Daoy (cell line): ENCODE measurements at regions not wholly inside any gene's neighbourhood (a gene's known extent, or its start where the extent isn't known, plus 50 kb on each side); places are given as distances from the start of the nearest gene placed in this dataset.
"Not testable (repeated sequence)": the region's sequence is repeated elsewhere in the genome, so short reads cannot be mapped to it uniquely, and the experiment has no call there.

ENCODE experiments used
- DNase-seq: peaks from one replicate; pipeline ENCODE4 v3.0.0-alpha.2; 2015; ENCODE audit warnings: low read depth

DNA sequence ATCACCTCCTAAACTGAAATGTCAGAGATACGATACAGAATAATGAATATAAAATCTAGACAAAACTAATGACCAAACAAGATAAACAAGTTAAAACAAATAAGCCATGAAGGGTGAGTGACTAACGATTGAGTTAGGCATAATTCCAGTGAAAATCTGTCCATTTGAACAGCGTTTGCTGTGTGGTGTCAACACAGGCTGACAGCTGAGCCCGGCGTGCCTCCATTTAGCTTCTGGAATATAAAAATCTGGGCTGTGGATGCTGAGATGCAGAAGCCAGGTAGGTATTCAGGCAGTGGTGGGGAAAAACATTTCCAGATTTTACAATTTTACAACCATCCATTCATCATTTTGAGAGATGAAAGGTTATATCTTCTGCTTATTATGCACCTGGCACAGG lies 2041.4 kb upstream of the CELF4 start:
- DNase-seq, result no peak

DNA sequence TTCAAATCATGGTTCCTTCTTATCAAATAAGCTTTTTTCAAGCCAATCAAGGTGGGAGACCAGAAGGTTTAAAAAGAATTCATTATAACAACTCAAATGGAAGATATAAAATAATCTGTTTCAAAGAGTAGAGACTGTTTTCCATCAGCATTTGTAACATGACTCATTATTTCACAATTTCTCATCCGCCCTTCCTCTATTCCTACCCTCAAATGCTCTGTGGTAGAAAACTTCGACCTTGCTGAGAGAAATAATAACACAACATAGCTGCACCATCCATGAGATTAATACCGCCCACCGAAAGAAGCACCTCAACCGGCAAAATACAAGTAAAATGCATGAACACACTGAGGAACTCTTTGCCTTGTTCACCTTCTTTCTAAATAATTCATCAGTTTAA lies 2039.2 kb upstream of the CELF4 start:
- no peak for DNase-seq

DNA sequence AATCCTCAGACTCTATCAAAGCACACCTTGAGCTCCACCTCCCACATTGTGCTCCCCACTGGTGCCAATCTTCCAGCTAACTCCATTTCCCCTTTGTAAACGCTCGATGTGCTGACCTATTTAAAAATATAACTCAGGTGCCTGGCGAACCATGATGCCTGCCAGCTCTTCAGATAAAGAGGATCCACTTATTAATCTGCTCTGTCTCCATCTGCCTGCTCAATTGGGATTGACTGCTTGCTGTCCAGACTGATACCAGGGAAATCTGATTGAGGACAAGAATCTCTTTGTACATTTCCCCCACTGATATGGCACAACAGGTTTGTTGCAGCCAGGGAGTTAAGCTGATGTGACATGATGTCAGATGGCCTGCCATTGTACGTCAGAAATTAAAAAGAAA lies 2036.5 kb upstream of the CELF4 start:
- DNase-seq, result no peak

DNA sequence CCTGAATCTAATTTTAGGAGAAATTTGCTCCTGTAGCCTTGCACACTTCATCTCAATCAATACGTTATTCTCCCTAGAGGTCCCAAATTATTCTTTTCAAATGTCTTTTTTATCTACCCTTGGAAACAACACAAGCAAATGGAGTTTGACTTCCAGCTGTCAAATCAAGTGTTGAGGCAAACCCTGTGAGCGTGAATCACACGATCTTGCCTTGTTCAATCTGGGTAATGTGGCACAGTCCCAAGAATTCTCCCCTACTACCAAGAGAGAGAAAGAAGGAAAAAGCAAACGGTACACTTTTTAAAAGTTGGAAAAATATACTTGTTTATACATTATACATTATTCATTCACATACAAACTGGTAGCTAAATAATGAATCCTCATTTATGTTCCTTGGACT lies 2035.3 kb upstream of the CELF4 start:
- no peak for DNase-seq

DNA sequence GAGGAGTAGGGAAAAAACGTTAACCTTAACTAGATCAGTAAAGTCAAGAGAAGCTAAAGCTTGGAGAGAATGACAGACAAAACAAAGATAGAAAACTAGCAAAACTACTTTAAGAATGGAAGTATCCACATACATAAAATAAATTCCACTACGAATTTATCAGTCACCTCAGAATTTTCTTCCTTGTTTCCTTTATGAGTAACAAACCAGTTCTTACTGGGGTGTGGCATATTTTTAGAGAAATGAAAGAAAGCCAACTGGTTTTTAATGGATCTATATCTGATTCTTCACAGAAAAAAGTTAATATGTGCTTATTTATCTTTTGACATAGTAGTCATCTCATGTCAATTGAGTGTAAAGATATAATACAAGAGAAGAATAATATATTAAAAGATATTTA lies 2033.7 kb upstream of the CELF4 start:
- DNase-seq, result no peak

DNA sequence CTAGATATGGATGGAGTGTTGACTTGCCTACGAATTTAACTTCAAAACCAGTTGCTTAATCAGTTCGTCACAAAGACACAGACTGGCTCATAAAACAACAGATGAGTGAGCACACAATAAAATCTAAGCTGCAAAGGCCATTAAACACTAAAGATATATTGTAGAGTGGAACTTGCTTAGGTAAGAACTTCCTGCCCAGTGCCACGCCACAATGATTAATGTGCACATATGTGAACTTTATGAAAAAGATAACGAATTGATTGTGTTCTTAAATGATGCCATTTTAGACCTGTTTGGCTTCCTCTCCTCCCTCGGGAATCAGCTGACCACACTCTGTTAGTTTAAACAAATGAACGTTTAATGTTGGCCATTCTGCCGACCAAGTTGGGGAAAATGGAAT lies 2031.3 kb upstream of the CELF4 start:
- DNase-seq, result no peak

DNA sequence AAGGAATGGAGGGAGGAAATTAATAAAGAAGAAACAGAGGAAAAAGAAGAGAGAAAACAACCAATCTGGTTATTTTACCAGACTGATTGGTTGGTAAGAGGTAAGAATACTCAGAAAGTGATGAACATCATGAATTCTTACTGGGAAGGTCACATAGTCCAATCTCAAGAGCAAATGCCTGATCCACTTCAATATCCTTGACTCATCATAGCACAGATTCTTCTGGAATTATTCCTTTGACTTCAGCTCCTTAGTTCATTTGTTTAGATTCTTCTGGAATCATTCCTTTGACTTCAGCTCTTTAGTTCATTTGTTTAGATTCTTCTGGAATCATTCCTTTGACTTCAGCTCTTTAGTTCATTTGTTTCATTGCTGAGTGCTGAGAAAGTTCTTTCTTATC lies 2030.6 kb upstream of the CELF4 start:
- no peak for DNase-seq

DNA sequence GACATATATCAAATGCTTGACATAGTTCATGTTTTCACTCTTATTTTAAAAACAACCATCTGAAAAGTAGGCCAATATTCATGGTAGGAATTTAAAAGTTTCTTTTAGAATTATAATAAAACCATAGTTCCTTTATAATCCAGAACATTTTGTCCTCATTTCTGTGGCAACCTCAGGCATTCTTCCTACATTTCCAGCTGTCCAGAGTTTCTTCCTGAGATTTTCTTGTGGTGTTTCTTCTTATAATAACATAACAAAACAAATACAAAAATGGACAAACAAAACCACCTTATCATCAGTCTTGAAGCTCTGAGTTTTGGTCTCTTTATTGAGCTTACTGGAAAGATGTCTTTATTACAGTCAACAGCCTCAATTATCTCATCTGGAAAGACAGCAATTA lies 2028.6 kb upstream of the CELF4 start:
- DNase-seq, result no peak

DNA sequence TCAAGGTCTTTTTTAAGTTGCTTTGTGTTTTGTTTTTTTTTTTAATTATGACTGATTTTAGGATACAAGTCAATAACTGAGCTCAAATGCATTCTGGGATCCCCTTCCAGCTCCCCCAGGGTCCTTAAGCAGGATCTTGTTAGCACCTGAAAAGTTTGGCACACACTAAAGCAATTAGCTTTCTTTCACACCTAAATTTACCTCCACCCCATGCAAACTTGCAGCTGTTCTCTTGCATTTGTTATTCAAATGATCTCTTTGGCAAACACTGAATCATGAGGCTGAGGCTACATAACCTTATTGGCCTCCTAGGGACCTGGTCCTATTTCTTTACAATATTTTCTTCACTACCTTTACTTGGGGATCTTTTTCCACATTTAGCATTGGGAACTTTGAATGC lies 2026.1 kb upstream of the CELF4 start:
- no peak for DNase-seq

DNA sequence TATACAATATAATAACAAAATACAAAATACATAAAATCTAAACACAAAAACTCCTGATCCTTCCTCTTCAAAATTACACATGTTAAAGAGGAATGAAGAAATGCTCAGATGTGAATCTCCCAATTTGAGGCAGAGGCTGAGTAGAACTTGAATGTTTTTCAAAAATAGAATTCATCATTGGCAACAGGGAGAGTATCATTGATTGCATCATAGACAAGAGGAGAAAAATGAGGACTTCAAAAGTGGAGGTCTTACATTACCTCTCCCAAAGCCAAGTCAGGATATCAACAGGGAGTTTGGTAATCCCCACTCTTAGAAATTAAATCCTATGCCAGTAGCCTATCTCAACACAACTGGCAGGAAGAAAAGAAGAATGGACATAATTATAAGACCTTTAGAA lies 2023.9 kb upstream of the CELF4 start:
- no peak for DNase-seq

DNA sequence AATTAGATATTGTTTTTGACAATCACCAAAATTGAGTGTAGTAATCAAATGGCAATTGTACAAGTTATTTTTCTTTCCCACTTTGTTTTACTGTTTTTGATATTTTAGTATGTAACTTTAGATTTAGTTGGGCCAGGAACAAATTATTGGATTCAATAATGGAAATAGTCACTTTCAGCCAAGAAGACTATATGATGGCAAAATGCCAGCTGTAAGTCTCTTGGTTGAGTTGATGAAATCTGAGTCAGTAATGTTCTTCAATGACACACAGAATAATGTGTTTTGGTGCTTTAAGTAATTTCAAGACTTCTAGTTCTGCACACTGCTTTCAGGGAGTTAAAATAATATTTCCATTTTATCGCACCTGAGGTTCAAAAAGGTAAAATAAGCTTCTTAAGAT lies 2022.0 kb upstream of the CELF4 start:
- no peak for DNase-seq

DNA sequence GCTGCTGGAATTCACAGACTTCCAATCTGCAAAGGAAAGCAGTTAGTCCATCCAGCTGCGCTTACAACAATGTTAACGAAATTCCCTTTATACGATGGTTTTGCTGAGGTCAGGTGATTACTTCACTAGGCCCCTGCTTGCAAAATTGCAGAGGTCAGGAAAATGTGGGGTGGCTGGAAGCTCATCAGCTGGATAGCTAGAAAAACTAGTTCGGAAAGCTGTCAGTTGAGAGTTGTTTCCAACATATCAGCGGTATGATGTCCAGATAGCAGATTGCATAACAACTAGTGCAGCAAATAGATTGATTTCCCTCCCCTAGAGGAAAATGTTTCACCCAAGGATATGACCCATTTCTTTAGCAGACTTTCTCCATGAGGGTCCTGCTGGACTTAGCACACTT lies 2021.1 kb upstream of the CELF4 start:
- no peak for DNase-seq

DNA sequence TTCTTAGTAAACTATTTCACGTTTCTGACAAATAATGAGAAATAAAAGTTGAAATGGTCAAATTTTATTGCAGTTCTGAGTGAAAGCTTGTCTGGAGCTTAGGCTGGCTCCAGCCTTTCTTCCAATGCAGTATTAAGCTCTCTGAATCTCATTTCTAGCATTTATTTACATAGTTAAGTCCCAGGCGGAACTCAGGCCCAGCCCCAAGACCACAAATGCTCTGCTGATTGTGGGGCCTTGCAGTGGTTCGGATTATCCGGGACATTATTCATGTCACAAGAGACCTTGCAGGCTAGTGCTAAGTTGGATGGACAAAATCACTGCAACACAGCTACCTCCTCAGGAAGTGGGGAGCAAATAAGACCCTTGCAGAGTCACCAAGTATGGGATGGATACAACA lies 2009.3 kb upstream of the CELF4 start:
- DNase-seq, result no peak

DNA sequence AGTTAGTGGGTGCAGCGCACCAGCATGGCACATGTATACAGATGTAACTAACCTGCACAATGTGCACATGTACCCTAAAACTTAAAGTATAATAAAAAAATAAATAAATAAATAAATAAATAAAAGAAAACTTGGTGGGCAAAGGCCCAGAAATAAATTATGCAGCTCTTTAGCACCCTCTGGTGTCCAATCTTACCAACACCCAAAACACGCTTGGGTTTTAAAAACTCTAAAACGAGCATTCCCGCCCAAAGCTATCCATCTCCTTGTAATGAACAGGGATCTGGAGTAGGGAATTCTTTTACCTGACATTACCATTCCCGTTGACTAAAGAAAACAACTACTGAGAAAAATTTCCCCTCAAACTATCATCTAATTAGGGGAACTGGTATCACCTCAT lies 2005.9 kb upstream of the CELF4 start:
- no peak for DNase-seq

DNA sequence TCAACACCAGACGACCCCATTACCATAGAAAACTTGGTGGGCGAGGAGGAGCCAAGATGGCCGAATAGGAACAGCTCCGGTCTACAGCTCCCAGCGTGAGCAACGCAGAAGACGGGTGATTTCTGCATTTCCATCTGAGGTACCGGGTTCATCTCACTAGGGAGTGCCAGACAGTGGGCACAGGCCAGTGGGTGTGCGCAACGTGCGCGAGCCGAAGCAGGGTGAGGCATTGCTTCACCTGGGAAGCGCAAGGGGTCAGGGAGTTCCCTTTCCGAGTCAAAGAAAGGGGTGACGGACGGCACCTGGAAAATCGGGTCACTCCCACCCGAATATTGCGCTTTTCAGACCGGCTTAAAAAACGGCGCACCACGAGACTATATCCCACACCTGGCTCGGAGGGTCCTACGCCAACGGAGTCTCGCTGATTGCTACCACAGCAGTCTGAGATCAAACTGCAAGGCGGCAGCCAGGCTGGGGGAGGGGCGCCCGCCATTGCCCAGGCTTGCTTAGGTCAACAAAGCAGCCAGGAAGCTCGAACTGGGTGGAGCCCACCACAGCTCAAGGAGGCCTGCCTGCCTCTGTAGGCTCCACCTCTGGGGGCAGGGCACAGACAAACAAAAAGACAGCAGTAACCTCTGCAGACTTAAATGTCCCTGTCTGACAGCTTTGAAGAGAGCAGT lies 2000.1 kb upstream of the CELF4 start:
- not testable (repeated sequence) for DNase-seq

DNA sequence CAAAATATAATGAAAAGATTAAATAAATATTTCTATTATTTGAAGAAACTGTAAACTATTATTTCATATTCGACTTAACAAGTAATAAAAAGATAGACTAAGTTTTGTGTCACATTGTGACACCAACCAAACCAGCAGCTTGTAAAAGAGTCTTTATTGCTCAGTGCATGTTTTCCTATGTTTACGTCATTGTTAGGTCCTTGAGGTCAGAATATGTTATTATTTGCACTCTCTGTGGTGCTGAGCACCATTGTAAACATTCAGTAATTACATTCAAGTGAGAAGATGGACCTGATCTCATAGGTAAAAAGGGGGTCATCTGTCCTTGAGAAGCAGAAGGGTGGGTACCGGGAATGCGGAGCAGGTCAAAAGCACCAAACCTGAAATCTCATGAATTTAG lies 1999.1 kb upstream of the CELF4 start:
- no peak for DNase-seq

DNA sequence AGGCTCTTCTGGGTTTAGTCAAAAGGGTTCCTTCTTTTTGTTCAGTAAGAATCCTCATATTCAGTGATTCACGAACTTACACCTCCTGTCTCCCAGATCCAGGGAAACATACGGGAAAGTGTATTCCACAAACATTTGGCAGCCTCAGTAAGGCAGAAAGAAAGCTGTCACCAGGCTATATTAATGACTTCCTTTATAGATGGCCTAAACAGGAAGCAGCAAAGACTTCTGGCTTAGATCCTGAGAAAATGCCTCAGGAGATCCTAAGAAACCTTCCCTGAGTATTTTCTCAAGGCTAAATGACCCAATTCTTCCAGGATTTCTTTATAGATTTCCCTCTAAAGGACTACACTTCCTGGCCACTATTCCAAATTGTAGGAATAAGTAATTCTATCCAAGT lies 1995.5 kb upstream of the CELF4 start:
- DNase-seq, result no peak

DNA sequence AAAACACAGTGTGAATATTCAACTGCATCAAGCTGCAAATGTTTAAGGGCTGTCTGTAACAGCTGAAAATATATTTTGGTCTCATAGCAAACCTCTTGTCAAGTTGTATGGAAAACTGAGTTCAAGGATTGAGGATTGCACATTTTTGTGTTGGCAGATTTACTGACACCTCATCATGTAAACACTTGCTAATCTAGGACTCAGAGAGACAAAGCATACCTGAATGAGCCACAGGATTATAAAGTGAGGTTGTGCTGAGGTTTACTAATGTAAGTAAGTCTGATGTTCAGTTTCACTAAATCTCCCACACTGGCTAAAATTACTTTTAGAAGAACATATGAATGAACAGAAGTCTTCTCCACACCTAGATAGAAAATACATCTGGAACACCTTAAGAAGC lies 1993.1 kb upstream of the CELF4 start:
- DNase-seq, result no peak

DNA sequence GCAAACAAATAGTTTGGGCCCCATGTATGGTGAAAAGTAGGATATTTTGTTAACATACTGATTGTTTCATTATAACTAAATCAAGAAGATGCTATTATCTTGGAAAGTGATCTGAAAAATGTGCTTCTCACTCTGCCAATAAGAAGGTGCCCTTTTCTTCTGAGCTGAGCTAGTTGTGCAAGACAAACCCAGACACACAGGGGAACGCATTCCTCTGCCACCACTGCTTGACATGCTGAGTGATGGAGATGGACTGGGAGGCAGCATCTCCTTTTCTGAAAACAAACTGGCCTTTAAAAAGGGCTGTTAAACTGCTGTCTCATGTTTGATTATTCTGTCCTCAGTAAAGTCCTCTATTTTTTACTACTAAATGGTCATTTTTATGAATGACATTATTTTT lies 1989.9 kb upstream of the CELF4 start:
- DNase-seq, result no peak

DNA sequence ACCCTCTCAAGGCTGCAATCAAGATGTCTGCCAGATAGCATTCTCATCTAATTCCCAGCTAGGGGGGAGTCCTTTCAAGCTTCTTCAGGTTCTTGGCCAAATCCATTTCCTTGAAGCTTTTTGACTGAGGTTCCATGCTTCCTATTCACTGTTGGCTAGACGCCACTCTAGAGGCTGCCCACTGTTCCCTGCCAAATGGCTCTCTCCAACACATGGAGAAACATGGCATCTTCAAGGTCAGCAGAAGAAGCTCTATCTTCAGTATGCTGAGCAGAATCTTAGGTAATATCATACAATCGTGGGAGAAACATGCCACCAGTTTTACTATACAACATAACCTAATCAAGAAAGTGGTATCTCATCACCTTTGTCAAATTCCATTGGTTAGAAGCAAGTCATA lies 1985.1 kb upstream of the CELF4 start:
- no peak for DNase-seq

DNA sequence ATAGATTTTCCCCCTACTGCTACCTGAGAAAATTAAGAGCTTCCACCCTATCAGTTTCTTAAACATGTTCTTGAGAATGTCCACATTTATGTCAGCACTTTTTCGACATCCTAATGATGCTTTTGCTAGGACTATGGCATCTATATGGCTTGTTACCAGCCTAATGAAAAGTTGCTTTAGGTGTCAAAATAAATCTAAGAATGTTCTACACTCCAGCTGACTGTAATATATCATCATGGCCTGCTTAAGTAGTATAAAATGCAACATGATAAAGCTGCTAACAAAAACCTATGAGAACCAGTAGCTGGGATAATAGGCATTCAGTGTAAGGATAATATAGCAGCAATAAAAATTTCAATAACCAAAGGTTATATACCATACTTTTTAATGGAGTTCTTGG lies 1983.5 kb upstream of the CELF4 start:
- no peak for DNase-seq

DNA sequence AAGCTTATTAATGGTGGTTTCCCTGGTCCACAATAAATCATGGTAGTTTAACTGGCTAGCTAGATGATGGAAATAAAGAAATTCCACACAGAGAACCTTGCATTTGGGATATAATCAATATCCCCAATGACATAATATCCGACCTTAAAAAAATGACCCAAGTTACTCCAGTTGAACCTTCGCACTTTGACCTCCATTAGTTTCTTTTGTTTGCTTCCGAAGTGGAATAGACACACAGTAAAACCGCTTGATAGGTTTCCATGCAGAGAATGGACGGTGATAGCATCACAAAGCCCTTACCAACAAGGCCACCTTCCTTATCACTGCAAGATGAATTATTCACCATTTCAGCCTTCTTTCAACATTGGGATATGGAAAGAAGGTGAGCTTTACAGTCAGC lies 1966.1 kb upstream of the CELF4 start:
- DNase-seq, result no peak

DNA sequence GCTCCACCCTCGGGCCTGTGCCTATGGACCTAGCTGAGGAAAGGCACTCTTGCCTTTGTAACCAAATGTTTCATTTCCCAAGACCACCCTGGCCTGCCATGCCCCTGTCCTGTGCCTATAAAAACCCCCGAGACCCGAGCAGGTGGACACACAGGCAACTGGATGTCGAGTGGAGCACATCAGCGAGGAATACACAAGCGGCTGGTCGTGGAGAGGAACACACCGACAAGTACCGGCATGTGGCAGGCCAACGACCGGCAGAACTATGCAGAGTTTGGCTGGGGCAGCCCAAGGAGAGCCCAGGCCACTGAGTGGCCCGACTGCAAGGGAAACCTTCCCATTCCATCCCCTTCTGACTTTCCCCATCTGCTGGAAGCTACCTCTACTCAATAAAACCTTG lies 1963.8 kb upstream of the CELF4 start:
- no peak for DNase-seq

DNA sequence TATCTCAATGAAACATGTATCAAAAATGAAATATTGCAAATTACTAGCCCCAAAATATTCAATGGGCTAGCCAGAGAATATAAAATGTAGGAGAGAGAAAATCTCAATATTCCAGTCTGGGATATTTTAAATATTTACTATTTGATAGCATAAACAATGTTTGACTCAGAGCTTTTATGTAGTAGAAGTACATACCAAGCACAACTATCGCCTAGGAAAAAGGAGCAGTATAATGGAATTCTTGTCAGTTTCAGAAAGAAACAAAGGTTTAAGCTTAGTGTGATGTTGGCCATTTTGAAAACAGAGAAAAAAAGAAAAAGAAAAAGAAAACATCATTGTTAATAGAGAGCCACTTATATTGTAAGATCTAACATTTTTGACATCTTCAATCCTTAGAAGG lies 1961.9 kb upstream of the CELF4 start:
- no peak for DNase-seq

DNA sequence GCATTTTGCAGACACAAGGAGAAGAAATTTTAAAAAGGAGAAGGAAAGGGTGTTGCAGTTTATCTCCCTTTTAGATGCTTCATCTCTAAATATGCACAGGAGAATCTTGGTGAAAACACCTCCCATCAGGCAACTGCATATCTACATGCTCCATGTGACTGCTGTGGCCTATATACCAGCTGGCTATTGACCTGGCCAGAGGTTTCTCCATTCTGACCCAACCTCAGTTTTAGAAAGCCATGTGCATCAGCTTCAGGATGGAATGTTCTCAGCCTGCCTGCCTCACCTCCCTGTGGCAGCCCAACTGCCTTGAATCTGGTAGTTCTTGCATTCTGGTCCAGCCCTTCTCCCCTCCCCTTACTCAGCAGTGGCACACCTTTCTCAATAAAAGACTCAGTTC lies 1958.8 kb upstream of the CELF4 start:
- no peak for DNase-seq
